ENCODE measurements at regions not wholly inside any gene's neighbourhood (a gene's known extent, or its start where the extent isn't known, plus 50 kb on each side); places are given as distances from the start of the nearest gene placed in this dataset.

GRCh38 chr3:193868590-193868989, 267.4 kb upstream of the HES1 start:
- TF ChIP-seq CTCF (IDR thresholded peaks at IDR 0.05) (no peak), POLR2A (IDR thresholded peaks at IDR 0.05) (no peak)
